ENCODE measurements at regions not wholly inside any gene's neighbourhood (a gene's known extent, or its start where the extent isn't known, plus 50 kb on each side); places are given as distances from the start of the nearest gene placed in this dataset.

GRCh38 chr13:109873351-109874123 lies 87.2 kb upstream of the IRS2 start:
- 87 to 92% (median 89%) methylated on average over 17 of the region's 17 CpGs for WGBS, 5 donors
- Histone ChIP-seq H3K9me3 (no peaks in the 10 kb centered on the region), H3K4me3 (no peak overlapping the region), H3K27me3 (replicated peaks in 1 of 7) (peaks cover 0 to 45% (median 0%) of the 10 kb centered on the region in 7 donors), H3K27ac (no peak overlapping the region), H3K36me3 (no peaks in the 10 kb centered on the region), H3K4me1 (peaks cover 0 to 22% (median 7%) of the 10 kb centered on the region in 6 donors)
- DNase-seq, result no peak
- intact Hi-C loops (cut with DNase I; ENCODE audit: low total_unique reads), result no loop called here
- TF ChIP-seq POLR2AphosphoS5 (IDR thresholded peaks at IDR 0.05) (no peak), POLR2A (IDR thresholded peaks at IDR 0.05) (no peak)
- TF ChIP-seq, protein P1, sequence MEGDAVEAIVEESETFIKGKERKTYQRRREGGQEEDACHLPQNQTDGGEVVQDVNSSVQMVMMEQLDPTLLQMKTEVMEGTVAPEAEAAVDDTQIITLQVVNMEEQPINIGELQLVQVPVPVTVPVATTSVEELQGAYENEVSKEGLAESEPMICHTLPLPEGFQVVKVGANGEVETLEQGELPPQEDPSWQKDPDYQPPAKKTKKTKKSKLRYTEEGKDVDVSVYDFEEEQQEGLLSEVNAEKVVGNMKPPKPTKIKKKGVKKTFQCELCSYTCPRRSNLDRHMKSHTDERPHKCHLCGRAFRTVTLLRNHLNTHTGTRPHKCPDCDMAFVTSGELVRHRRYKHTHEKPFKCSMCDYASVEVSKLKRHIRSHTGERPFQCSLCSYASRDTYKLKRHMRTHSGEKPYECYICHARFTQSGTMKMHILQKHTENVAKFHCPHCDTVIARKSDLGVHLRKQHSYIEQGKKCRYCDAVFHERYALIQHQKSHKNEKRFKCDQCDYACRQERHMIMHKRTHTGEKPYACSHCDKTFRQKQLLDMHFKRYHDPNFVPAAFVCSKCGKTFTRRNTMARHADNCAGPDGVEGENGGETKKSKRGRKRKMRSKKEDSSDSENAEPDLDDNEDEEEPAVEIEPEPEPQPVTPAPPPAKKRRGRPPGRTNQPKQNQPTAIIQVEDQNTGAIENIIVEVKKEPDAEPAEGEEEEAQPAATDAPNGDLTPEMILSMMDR (IDR thresholded peaks at IDR 0.05 in 8 of 11, conservative IDR thresholded peaks at IDR 0.05 in 3 of 11), result no peak

- H3K27me3 ChIP-seq (replicated peaks in 1 of 7), result peaks cover 0 to 50% (median 0%) of the 10 kb centered on the region in 7 donors
- WGBS, 5 donors, result 62 to 100% (median 82%) methylated on average over 1 of the region's 1 CpG
- no peak overlapping the region for H3K4me3 ChIP-seq
- no peaks in the 10 kb centered on the region for H3K36me3 ChIP-seq
- no peak overlapping the region for H3K27ac ChIP-seq
- peaks cover 0 to 25% (median 7%) of the 10 kb centered on the region in 6 donors for H3K4me1 ChIP-seq
- DNase-seq, result no peak
- no peak for TF ChIP-seq POLR2A (IDR thresholded peaks at IDR 0.05)
- no peak for TF ChIP-seq POLR2AphosphoS5 (IDR thresholded peaks at IDR 0.05)
- TF ChIP-seq, protein P1 (IDR thresholded peaks at IDR 0.05 in 8 of 11, conservative IDR thresholded peaks at IDR 0.05 in 3 of 11), result no peak
- no peaks in the 10 kb centered on the region for H3K9me3 ChIP-seq
- intact Hi-C loops (cut with DNase I; ENCODE audit: low total_unique reads), result no loop called here
Measured at GRCh38 chr13:109872864-109873263, 86.5 kb upstream of the IRS2 start.

GRCh38 chr13:109870696-109871370 lies 84.5 kb upstream of the IRS2 start:
- Histone ChIP-seq H3K9me3 (no peaks in the 10 kb centered on the region), H3K36me3 (no peaks in the 10 kb centered on the region), H3K4me1 (peaks cover 0 to 25% (median 7%) of the 10 kb centered on the region in 6 donors), H3K27me3 (replicated peaks in 1 of 7) (peaks cover 0 to 51% (median 0%) of the 10 kb centered on the region in 7 donors), H3K4me3 (no peak overlapping the region), H3K27ac (no peak overlapping the region)
- DNase-seq, result no peak
- TF ChIP-seq, protein P1 (IDR thresholded peaks at IDR 0.05 in 8 of 11, conservative IDR thresholded peaks at IDR 0.05 in 3 of 11), result no peak
- intact Hi-C loops (cut with DNase I; ENCODE audit: low total_unique reads), result no loop called here
- 89 to 95% (median 92%) methylated on average over 9 of the region's 9 CpGs for WGBS, 5 donors

DNA sequence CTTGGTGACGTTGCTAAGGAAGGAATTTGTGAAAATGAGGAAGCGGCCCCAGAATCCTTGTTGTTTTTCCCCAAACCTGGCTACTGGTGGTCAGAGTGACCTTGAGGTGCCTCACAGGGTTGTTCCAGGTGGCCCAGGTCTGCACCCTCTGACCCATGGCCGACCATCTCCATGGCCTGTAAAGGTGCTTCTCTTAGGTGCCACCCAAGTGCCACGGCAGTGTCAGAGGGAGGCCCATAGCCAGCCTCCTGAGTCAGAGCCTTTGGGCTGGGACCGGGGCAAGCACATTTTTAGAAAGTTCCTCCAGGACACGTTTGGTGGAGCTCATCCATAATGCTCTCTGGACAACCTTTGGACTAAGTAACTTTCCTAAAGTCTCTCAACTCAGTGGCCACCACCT lies 83.9 kb upstream of the IRS2 start:
- TF ChIP-seq POLR2AphosphoS5 (IDR thresholded peaks at IDR 0.05), result no peak
- TF ChIP-seq, protein P1 (IDR thresholded peaks at IDR 0.05 in 8 of 11, conservative IDR thresholded peaks at IDR 0.05 in 3 of 11), result no peak
- TF ChIP-seq POLR2A (IDR thresholded peaks at IDR 0.05), result no peak
- DNase-seq, result no peak
- Histone ChIP-seq H3K4me1 (peaks cover 0 to 25% (median 6%) of the 10 kb centered on the region in 6 donors), H3K36me3 (no peaks in the 10 kb centered on the region), H3K9me3 (no peaks in the 10 kb centered on the region), H3K27ac (peak overlapping the region in 3 of 8 donors; percentile 22 to 54 (median 40)), H3K27me3 (replicated peaks in 1 of 7) (peaks cover 0 to 51% (median 0%) of the 10 kb centered on the region in 7 donors), H3K4me3 (peak overlapping the region in 2 of 8 donors; percentile 28 to 52)
- intact Hi-C loops (cut with DNase I; ENCODE audit: low total_unique reads), result no loop called here
- 72 to 82% (median 76%) methylated on average over 6 of the region's 6 CpGs for WGBS, 5 donors
